Sigmoid colon (tissue), 4 donors: ENCODE measurements at regions not wholly inside any gene's neighbourhood (a gene's known extent, or its start where the extent isn't known, plus 50 kb on each side); places are given as distances from the start of the nearest gene placed in this dataset.

Source experiments
- CTCF ChIP-seq, 4 experiments: fragments of 450-650 bp in 3 of 4; fragments of 200-600 bp in 1 of 4; IDR thresholded peaks; one replicate each; pipeline ENCODE4 v1.5.1; 2016 to 2019; ENCODE audit warnings: antibody characterized with exemption in 4 of 4, mild to moderate bottlenecking in 3 of 4, moderate library complexity in 2 of 4
- EP300 ChIP-seq, 4 donors: sonication (generic); formaldehyde crosslinking; IDR thresholded peaks; one replicate each; pipeline ENCODE4 v1.6.1; 2017; ENCODE audit warnings: antibody characterized with exemption in 4 of 4
- POLR2A ChIP-seq, 2 donors: fragments of 450-650 bp; IDR thresholded peaks; one replicate each; pipeline ENCODE4 v1.6.1; 2016; ENCODE audit warnings: antibody characterized with exemption in 2 of 2, mild to moderate bottlenecking in 2 of 2, moderate library complexity in 2 of 2
- POLR2AphosphoS5 ChIP-seq, 4 donors: sonication (generic); formaldehyde crosslinking; IDR thresholded peaks; one replicate each; pipeline ENCODE4 v1.6.1; 2017; ENCODE audit warnings: antibody characterized with exemption in 4 of 4

- TF ChIP-seq CTCF (IDR thresholded peaks at IDR 0.05) (no peak), POLR2AphosphoS5 (IDR thresholded peaks at IDR 0.05) (no peak), EP300 (IDR thresholded peaks at IDR 0.05) (no peak), POLR2A (IDR thresholded peaks at IDR 0.05) (no peak)
Measured at GRCh38 chr3:20873235-20873634, 687.2 kb upstream of the SGO1 start.
